Activated CD4-positive, CD25-positive, alpha-beta regulatory T cell (primary cell): ENCODE measurements at regions not wholly inside any gene's neighbourhood (a gene's known extent, or its start where the extent isn't known, plus 50 kb on each side); places are given as distances from the start of the nearest gene placed in this dataset.

Experiments used
- DNase-seq, 4 experiments: peaks; one replicate each; lab custom pipeline; 2025; lab: John Stamatoyannopoulos, UW

- no peak for DNase-seq
These were observed 147.7 kb upstream of the GLI2 start for GRCh38 chr2:120587997-120588336.

DNA sequence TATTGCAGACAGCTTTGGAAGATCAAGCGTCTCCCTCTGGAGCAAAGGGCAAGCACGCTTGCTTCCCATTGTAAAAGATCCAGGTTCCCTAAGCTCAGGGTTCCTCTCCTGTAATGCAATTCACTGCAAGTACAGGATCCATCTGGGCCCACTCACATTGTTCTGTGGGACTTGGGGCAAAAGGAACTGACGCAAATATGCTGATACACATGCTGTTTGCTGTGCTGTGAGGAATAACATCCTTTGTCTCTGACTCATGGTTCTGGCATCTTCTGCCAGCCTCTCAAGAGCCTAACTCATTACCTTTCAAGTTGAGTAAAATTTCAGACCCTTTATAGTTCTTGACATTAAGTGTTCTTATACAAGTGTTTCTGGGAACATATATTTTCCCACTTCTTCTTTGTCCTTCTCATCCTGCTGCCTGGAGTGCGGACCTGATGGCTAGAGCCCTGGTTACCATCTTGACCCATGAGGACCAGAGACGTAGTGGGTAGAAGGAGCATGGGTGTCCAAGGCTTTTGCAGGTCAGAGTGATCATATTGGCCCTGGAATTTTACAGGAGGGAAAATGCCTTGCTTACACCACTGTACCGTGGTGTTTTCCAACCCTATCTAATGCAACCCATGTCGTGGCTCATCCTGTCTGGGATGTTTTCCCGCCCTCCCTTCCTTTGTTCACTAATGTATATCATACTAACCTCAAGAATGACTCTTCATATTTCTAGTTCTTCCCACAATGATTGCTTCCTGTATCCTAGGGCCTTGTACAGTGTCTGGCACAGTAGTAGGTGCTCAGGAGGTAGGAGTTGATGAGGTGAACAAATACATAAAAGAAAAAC, 145.7 kb upstream of the GLI2 start:
- DNase-seq = no peak

DNA sequence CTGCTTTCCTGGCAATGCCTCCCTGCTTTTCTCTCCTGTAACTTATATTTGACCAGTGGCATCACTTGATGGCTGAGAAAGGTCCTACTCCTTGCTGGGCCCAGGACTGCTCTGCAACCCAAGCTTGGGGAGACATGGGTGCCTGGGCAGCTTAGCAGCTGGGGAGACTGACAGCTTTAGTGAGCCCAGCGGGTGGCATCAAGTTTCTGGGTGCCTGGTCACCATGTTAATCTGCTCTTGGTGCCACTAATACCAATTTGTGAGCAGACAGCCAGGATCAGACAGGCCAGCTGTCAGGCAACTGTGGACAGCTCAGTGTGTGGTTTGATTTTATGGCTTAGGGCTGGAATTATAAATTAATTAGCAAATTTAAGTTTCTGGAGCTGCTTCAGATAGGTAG, 144.8 kb upstream of the GLI2 start:
- DNase-seq = no peak

DNA sequence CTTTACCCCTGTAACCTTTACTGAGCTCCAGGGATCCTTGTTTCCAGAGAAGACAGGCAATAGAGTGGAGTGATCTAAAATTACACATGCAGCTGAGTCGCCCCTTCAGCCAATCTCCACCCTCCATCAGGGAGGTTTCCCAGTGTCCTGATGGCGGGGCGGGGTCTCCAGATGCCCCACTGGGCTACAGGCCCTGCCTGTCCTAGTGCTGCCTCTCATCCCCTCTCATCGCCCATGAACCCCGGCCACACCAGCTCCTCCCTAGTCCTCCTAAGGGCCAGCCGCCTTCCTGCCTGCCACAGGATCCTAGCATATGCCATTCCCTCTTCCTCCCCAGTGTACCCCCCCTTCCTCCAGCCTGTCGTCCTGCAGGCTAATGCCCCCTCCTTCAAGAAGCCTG, 144.1 kb upstream of the GLI2 start:
- DNase-seq = no peak

DNA sequence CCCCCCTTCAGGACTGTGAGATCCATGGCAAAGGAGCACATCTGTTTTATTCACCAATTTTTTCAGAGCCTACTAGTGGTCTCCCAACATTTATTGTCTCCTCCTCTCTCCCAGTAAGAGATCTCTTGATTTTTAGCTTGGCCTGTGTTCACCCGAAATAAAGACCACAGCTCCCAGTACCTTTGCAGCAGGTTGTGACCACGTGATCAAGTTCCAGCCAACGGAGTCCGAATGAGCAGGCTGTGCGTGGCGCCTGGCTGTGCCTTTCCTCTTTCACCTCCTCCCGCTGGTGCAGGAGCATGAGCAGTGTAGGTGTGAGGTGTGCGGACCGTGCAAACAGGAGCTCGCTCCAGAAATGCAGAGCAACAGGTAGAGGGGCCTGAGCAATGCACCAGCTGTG, 143.6 kb upstream of the GLI2 start:
- no peak for DNase-seq

DNA sequence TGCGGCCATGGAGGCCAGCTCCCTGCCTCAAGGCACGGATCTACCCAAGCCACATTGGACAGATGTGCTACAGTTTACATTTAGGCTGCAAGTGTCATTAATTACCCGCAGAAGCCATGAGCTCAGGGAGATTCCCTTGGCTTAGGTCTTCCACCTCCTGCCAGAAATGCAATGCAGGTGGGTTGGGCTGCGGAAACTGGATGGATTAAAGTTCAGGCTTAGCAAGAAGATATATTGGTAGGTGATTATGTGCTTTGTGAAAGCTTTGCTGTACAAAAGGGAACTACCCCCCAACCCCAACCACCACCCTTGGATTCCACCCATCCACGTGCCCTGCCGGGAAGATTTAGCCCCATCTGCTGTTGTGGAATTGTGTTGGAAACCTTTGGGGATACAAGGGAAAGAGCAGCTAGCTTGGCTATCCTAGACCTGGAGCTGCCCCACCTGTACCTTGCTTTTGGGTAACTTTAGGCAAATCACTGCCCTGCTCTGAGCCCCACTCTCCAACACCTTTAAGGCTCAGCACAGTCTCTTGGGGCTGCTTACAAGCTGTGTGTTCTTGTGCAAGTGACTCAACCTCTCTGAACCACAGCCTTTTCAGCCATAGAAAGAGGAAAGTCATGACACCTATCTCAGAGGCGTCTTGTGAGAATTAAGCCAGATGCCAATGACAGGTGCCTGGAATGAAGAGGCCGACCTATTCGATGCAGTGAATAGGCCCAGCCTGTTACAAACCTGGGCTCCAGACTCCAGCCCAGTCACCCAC, 141.6 kb upstream of the GLI2 start:
- no peak for DNase-seq

GRCh38 chr2:120594856-120595685, 140.6 kb upstream of the GLI2 start:
- DNase-seq = no peak

GRCh38 chr2:120595739-120596138, 139.9 kb upstream of the GLI2 start:
- DNase-seq = no peak

- no peak for DNase-seq
These were observed 139.4 kb upstream of the GLI2 start for GRCh38 chr2:120596191-120596811.

GRCh38 chr2:120596990-120597594, 138.6 kb upstream of the GLI2 start:
- no peak for DNase-seq

DNA sequence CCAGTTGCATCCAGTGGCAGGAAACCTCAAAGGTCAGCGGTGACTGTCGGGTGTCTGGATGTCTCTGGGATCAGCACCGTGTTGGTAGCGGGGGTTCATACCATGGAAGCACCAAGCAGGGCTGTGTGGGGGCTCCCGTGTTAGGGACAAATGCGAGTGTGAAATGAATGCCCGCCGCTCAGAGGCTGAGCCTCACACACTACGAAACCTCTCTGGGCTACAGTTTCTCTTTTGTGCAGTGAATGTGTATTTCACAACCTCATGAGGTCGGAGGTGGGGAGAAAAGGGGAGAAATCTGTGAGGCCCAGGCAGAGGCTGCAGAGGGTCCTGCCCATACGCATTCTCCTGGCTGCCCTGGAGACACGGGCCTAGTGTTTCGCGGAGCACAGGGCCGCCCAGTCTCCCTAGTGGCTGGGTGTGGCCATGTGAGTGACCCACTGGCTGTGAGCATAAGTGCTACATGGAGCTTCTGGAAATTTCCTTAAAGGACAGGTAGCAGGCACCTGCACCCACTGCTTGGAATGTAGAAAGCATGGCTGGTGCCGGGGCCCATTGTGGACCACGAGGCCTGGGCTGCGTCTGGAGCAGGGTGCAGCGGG, 138.0 kb upstream of the GLI2 start:
- DNase-seq = no peak

- DNase-seq = no peak
These were observed 137.3 kb upstream of the GLI2 start for GRCh38 chr2:120598416-120598815.

DNA sequence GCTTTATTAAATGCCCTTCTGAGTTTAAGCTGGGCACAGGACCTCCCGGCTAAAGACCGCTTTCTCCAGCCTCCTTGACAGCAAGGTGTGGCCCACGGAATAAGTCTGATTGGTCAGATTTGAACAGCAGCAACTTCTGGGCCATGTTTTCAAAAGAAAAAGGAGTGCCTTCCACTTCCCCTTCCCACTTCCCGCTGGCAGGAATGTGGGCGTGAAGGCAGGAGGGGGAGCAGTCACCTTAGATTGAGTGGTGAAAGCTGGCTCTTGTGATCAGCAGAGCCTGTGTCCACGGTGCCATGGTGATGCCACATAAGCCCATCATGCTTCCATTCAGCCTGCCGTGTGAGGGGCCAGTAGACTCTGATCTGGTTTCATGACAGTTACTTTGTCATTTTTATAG, 136.6 kb upstream of the GLI2 start:
- no peak for DNase-seq

DNA sequence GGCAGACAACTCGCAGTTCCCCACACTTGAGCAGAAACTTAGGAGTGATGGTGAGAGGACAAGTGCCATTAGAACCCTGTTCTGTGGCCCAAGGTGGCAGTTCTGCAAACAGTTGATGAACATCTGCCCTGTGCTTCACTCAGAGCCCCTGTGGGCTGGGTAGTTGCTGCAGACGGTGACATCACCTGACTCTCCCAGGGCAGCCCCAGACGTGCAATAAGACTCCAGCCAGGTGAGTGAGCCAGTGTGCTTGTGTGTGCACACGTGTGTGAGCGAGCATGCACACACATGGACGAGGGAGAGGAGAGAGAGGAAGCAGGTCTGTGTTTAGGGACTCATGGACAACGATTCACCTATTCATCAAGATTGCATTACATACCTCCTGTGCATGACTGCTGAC, 136.0 kb upstream of the GLI2 start:
- DNase-seq = no peak

GRCh38 chr2:120600335-120600734, 135.3 kb upstream of the GLI2 start:
- no peak for DNase-seq

- DNase-seq = no peak
These were observed 134.9 kb upstream of the GLI2 start for GRCh38 chr2:120600786-120601185.

GRCh38 chr2:120601566-120601965, 134.1 kb upstream of the GLI2 start:
- DNase-seq = no peak

GRCh38 chr2:120602251-120602650, 133.4 kb upstream of the GLI2 start:
- no peak for DNase-seq

DNA sequence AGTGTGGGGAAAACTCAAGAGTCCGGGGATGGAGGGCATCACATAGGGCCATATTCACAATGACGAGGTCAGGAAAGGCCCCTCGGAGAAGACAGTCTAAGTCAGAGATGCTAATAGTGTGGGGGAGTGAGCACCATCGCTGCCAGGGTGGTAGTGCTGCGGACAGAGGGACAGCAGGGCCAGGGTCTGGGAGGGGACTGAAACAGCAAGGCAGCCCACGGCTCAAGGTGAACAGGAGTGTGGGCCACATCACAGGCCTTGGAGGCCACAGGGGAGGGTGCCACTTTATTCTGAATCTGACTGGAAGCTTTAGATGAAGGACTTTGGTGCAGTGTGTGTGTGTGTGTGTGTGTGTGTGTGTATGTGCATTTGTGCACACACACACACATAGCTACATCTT, 130.9 kb upstream of the GLI2 start:
- no peak for DNase-seq

DNA sequence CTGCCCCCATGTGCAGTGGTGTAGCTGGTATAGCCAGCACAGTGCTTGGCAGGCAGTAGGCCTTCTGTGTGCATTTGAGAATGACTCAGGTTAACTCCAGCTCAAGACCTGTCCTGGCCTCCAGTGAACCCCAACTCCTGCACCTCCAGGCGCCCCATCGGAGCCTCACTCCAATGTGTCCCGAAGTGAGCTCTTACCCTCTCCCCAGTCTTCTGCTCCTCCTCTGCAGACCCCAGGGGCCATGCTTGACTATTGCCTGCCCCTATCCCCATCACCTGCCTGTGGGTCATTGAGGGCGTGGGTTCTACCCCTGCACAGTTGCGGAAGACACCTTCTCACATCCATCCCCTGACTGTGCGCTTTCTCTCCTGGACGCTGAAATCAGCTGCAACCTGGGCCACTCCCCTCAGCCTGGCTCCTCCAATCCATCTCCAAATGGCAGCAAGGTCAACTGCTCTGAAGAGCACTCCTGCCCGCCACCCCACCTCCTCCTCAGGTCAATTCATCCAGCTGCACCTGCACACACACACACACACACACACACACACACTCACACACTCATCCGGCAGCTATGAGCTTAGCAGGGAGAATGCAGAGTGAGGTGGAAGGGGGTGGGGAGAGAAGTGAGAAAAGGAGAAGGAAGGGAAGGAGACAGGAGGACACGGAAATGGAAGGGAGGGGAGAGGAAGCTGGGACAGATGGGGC, 130.3 kb upstream of the GLI2 start:
- no peak for DNase-seq

DNA sequence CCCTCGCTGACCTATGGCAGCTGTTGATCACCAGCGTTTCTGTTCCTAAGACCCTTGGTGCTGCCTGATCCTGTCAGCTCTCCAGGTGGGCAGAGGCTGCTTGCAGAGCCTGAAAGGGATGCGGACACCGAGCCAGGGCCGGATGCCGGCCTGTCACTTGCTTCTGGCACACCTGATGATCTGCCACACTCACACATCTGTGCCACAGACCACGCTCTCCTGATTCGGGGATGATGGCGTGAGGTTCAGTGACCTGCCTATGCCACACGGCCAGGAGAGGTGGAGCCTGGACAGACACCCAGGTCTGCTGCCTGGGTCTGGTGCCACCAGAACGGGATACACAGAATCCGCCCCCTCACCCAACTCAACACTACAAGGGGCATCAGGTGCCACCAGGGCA, 129.4 kb upstream of the GLI2 start:
- no peak for DNase-seq
